Neural cell (in vitro differentiated cells): ENCODE measurements at regions not wholly inside any gene's neighbourhood (a gene's known extent, or its start where the extent isn't known, plus 50 kb on each side); places are given as distances from the start of the nearest gene placed in this dataset.

ENCODE experiments used
- H2AFZ ChIP-seq: fragments of 200-600, 300-800 bp; sonication (generic), shearing (Covaris generic); 2 replicates; pipeline ENCODE4 v1.6.0; 2014; ENCODE audit warnings: low read depth, mild to moderate bottlenecking, antibody characterized with exemption, low read length, moderate library complexity
- H3F3A ChIP-seq: fragments of 200-600 bp; shearing (Covaris generic); 2 replicates; pipeline ENCODE4 v1.6.1; 2016; ENCODE audit warnings: mild to moderate bottlenecking, moderate library complexity, mixed read lengths, antibody characterized with exemption, low read length; ENCODE audit not compliant: insufficient read depth, poor library complexity, severe bottlenecking
- H3K27ac ChIP-seq: fragments of 200-600, 300-800 bp; sonication (generic), shearing (Covaris generic); 2 replicates; pipeline ENCODE4 v1.5.1; 2014; ENCODE audit warnings: mild to moderate bottlenecking, low read length, moderate library complexity
- H3K27me3 ChIP-seq: fragments of 300-800, 200-600 bp; sonication (generic), shearing (Covaris generic); 2 replicates; pipeline ENCODE4 v1.6.0; 2014; ENCODE audit warnings: mild to moderate bottlenecking, low read depth, low read length, moderate library complexity; ENCODE audit not compliant: insufficient read depth
- H3K36me3 ChIP-seq: fragments of 300-800, 200-600 bp; sonication (generic), shearing (Covaris generic); 2 replicates; pipeline ENCODE4 v1.5.1; 2014; ENCODE audit warnings: mild to moderate bottlenecking, antibody characterized with exemption, low read length, moderate library complexity; ENCODE audit not compliant: insufficient read depth
- H3K4me2 ChIP-seq: fragments of 300-800, 200-600 bp; sonication (generic), shearing (Covaris generic); 2 replicates; pipeline ENCODE4 v1.6.0; 2014; ENCODE audit warnings: mild to moderate bottlenecking, low read length
- H3K4me3 ChIP-seq: fragments of 300-800, 200-600 bp; sonication (generic), shearing (Covaris generic); 2 replicates; pipeline ENCODE4 v1.5.1; 2014; ENCODE audit warnings: mild to moderate bottlenecking, low read length, moderate library complexity
- H3K79me2 ChIP-seq: fragments of 200-600 bp; shearing (Covaris generic); replicated peaks from 2 replicates; pipeline ENCODE4 v1.6.0; 2014; ENCODE audit warnings: mild to moderate bottlenecking, low read length, moderate library complexity; ENCODE audit not compliant: insufficient read depth
- H3K9ac ChIP-seq: fragments of 300-800, 200-600 bp; sonication (generic), shearing (Covaris generic); 2 replicates; pipeline ENCODE4 v1.6.1; 2016; ENCODE audit warnings: mild to moderate bottlenecking, low read length, mixed read lengths
- H3K9me2 ChIP-seq: fragments of 200-600 bp; shearing (Covaris generic); 2 replicates; pipeline ENCODE4 v1.6.1; 2016; ENCODE audit warnings: mild to moderate bottlenecking, low read length, mixed read lengths; ENCODE audit not compliant: insufficient read depth
- H3K9me3 ChIP-seq: fragments of 200-600, 300-800 bp; sonication (generic), shearing (Covaris generic); 2 replicates; pipeline ENCODE4 v1.6.1; 2016; ENCODE audit warnings: mild to moderate bottlenecking, mixed run types, low read length, moderate library complexity, mixed read lengths
- H4K20me1 ChIP-seq: fragments of 200-600 bp; shearing (Covaris generic); 2 replicates; pipeline ENCODE4 v1.6.1; 2016; ENCODE audit warnings: mild to moderate bottlenecking, mixed run types; ENCODE audit not compliant: insufficient read depth
- CTCF ChIP-seq: fragments of 450-650 bp; IDR thresholded peaks from 2 replicates; pipeline ENCODE4 v1.5.1; 2014; ENCODE audit warnings: antibody characterized with exemption, mild to moderate bottlenecking, moderate library complexity; ENCODE audit not compliant: poor library complexity, severe bottlenecking
- EP300 ChIP-seq: fragments of 450-650 bp; conservative IDR thresholded peaks from 2 replicates; pipeline ENCODE4 v1.6.1; 2014; ENCODE audit warnings: antibody characterized with exemption, mild to moderate bottlenecking, moderate library complexity; ENCODE audit not compliant: poor library complexity, severe bottlenecking
- EZH2 ChIP-seq: fragments of 200-600, 300-800 bp; shearing (Covaris generic), sonication (generic); IDR thresholded peaks from 2 replicates; pipeline ENCODE4 v1.6.1; 2014; ENCODE audit warnings: antibody characterized with exemption, low read length, borderline replicate concordance, mild to moderate bottlenecking; ENCODE audit not compliant: insufficient read depth, poor library complexity, severe bottlenecking
- MXI1 ChIP-seq: fragments of 450-650 bp; conservative IDR thresholded peaks from 2 replicates; pipeline ENCODE4 v1.6.1; 2014; ENCODE audit warnings: antibody characterized with exemption, mild to moderate bottlenecking; ENCODE audit not compliant: poor library complexity, severe bottlenecking
- POLR2AphosphoS5 ChIP-seq: IDR thresholded peaks from 2 replicates; pipeline ENCODE4 v1.6.1; 2012
- RAD21 ChIP-seq: fragments of 450-650 bp; conservative IDR thresholded peaks from 2 replicates; pipeline ENCODE4 v1.6.1; 2014; ENCODE audit warnings: antibody characterized with exemption, mild to moderate bottlenecking, moderate library complexity
- REST ChIP-seq: IDR thresholded peaks from 2 replicates; pipeline ENCODE4 v1.6.1; 2012; ENCODE audit warnings: borderline replicate concordance
- SMC3 ChIP-seq: fragments of 450-650 bp; conservative IDR thresholded peaks from 2 replicates; pipeline ENCODE4 v1.6.1; 2014; ENCODE audit warnings: antibody characterized with exemption, mild to moderate bottlenecking, moderate library complexity; ENCODE audit not compliant: poor library complexity
- TAF1 ChIP-seq: IDR thresholded peaks from 2 replicates; pipeline ENCODE4 v1.6.1; 2012; ENCODE audit warnings: low read depth

- H3K4me3 ChIP-seq: no peak overlapping the region
- no peaks in the 10 kb centered on the region for H3K27me3 ChIP-seq
- H2AFZ ChIP-seq: no peak overlapping the region
- no peak for TF ChIP-seq RAD21
- TF ChIP-seq TAF1: no peak
- no peak for TF ChIP-seq REST
- TF ChIP-seq SMC3: no peak
- no peak for TF ChIP-seq MXI1
- TF ChIP-seq POLR2AphosphoS5: no peak
- TF ChIP-seq EZH2: no peak
- TF ChIP-seq CTCF: no peak
- no peak for TF ChIP-seq EP300
- no peaks in the 10 kb centered on the region for H3K79me2 ChIP-seq
- H3K9me3 ChIP-seq: no peaks in the 10 kb centered on the region
- H3K27ac ChIP-seq: no peak overlapping the region
- H4K20me1 ChIP-seq: no peaks in the 10 kb centered on the region
- H3K4me2 ChIP-seq: no peak overlapping the region
- no peaks in the 10 kb centered on the region for H3K36me3 ChIP-seq
- no peak overlapping the region for H3K9ac ChIP-seq
- H3K9me2 ChIP-seq: no peaks in the 10 kb centered on the region
- H3F3A ChIP-seq: no peaks in the 10 kb centered on the region
Measured at GRCh38 chr13:27696731-27697130, 75.0 kb downstream of the POLR1D start.

GRCh38 chr13:27699952-27700351 is 78.3 kb downstream of the POLR1D start:
- no peaks in the 10 kb centered on the region for H3K9me2 ChIP-seq
- no peaks in the 10 kb centered on the region for H3F3A ChIP-seq
- H3K9ac ChIP-seq: no peak overlapping the region
- H3K4me3 ChIP-seq: no peak overlapping the region
- peaks cover 9% of the 10 kb centered on the region for H3K9me3 ChIP-seq
- no peak overlapping the region for H2AFZ ChIP-seq
- no peaks in the 10 kb centered on the region for H3K79me2 ChIP-seq
- no peak overlapping the region for H3K27ac ChIP-seq
- H3K36me3 ChIP-seq: no peaks in the 10 kb centered on the region
- H3K27me3 ChIP-seq: no peaks in the 10 kb centered on the region
- H3K4me2 ChIP-seq: no peak overlapping the region
- H4K20me1 ChIP-seq: no peaks in the 10 kb centered on the region
- TF ChIP-seq EP300 (no peak), POLR2AphosphoS5 (no peak), RAD21 (no peak), REST (no peak), EZH2 (no peak), SMC3 (no peak), MXI1 (no peak), CTCF (no peak), TAF1 (no peak)
